GM19035 (cell line): ENCODE measurements at regions not wholly inside any gene's neighbourhood (a gene's known extent, or its start where the extent isn't known, plus 50 kb on each side); places are given as distances from the start of the nearest gene placed in this dataset.

Experiments
- ATAC-seq: cut with Tn5 transposase; IDR thresholded peaks from one replicate; pipeline ENCODE4 v1.9.1; 2021; ENCODE audit not compliant: unreplicated experiment

GRCh38 chr3:150220799-150221198 lies 187.3 kb upstream of the TSC22D2 start:
- ATAC-seq: no peak

GRCh38 chr3:150220041-150220440 lies 188.1 kb upstream of the TSC22D2 start:
- ATAC-seq: no peak

GRCh38 chr3:150218841-150219240 lies 189.3 kb upstream of the TSC22D2 start:
- ATAC-seq: no peak

GRCh38 chr3:150218236-150218635 lies 189.9 kb upstream of the TSC22D2 start:
- no peak for ATAC-seq

GRCh38 chr3:150217691-150218090 lies 190.4 kb upstream of the TSC22D2 start:
- ATAC-seq: no peak

GRCh38 chr3:150216866-150217600 lies 191.1 kb upstream of the TSC22D2 start:
- ATAC-seq: no peak

GRCh38 chr3:150216041-150216811 lies 191.9 kb upstream of the TSC22D2 start:
- no peak for ATAC-seq

GRCh38 chr3:150215616-150216015 lies 192.5 kb upstream of the TSC22D2 start:
- no peak for ATAC-seq

- ATAC-seq: no peak
Observed at GRCh38 chr3:150213577-150213976, 194.5 kb upstream of the TSC22D2 start.

GRCh38 chr3:150210461-150211110 lies 197.5 kb upstream of the TSC22D2 start:
- no peak for ATAC-seq

GRCh38 chr3:150203273-150203672 lies 204.8 kb upstream of the TSC22D2 start:
- peak; percentile 50 for ATAC-seq

- no peak for ATAC-seq
Observed at GRCh38 chr3:150202711-150203110, 205.4 kb upstream of the TSC22D2 start.

GRCh38 chr3:150194957-150195356 lies 213.1 kb upstream of the TSC22D2 start:
- no peak for ATAC-seq

GRCh38 chr3:150194513-150194912 lies 213.6 kb upstream of the TSC22D2 start:
- no peak for ATAC-seq

GRCh38 chr3:150184426-150185071 lies 213.9 kb upstream of the PFN2 start:
- ATAC-seq: no peak

- ATAC-seq: peak; percentile 95
Observed at GRCh38 chr3:150183678-150184425, 213.2 kb upstream of the PFN2 start.

- ATAC-seq: no peak
Observed at GRCh38 chr3:150180334-150180733, 209.6 kb upstream of the PFN2 start.

- ATAC-seq: no peak
Observed at GRCh38 chr3:150179330-150179729, 208.6 kb upstream of the PFN2 start.

- no peak for ATAC-seq
Observed at GRCh38 chr3:150177673-150178381, 207.1 kb upstream of the PFN2 start.

- ATAC-seq: no peak
Observed at GRCh38 chr3:150174179-150174578, 203.5 kb upstream of the PFN2 start.
